ENCODE measurements at regions not wholly inside any gene's neighbourhood (a gene's known extent, or its start where the extent isn't known, plus 50 kb on each side); places are given as distances from the start of the nearest gene placed in this dataset.

DNA sequence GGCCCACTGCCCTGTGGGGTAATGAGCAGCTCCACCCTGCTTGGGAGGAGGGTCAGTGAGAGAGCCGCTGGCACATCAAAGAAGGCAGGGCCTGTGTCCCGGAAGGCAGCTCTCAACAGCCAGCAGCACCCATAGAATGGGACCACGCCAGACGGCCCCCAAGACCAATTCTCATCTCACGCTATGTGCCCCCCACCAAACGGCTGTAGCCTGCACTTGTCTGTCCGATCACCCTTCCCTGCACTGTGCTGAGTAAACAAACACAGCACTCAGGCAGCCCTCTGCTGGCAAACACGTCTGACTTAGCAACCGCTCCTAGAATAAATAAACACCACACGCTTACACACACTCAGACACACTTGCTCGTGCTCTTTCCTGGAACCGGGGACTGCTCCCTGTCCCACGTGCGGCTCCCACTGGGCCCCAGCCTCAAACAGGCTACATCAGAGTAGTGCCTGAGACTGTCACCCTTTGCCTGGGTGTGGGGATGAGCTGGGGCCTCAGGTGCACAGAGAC lies 53.2 kb upstream of the CDON start:
- TF ChIP-seq POLR2A (IDR thresholded peaks at IDR 0.05; ENCODE audit: low read depth, low read length): no peak
- TF ChIP-seq TAF1 (IDR thresholded peaks at IDR 0.05; ENCODE audit: low read depth, low read length): no peak
- no peak for TF ChIP-seq POLR2AphosphoS5 (IDR thresholded peaks at IDR 0.05; ENCODE audit: low read depth, low read length)
- TF ChIP-seq PAX5 (IDR thresholded peaks at IDR 0.05; ENCODE audit: insufficient read depth, low read length, severe bottlenecking): no peak

Data from GM12891 (cell line).